IMR-90 (cell line): ENCODE measurements at regions not wholly inside any gene's neighbourhood (a gene's known extent, or its start where the extent isn't known, plus 50 kb on each side); places are given as distances from the start of the nearest gene placed in this dataset.

ENCODE experiments used
- ATAC-seq: fragments of 200-7000 bp; cut with Tn5 transposase; 2 replicates; pipeline ENCODE4 v1.9.1; 2020; ENCODE audit warnings: low read depth, mild to moderate bottlenecking, moderate library complexity
- BruUV-seq: library from RNA; stranded (reverse); fragments of 400-500 nt; replicated peaks from 2 replicates; lab custom pipeline; 2021; lab: Mats Ljungman, UMichigan
- CTCF ChIA-PET: fragments of 300-600 bp; formaldehyde crosslinking; extraction: SDS; loops from one replicate; lab custom pipeline; 2021; ENCODE audit warnings: antibody characterized with exemption; lab: Yijun Ruan, JAX
- POLR2A ChIA-PET: fragments of 300-600 bp; sonication (Branson Sonifier 250); formaldehyde crosslinking; loops from one replicate; lab custom pipeline; 2022; ENCODE audit warnings: antibody characterized with exemption; ENCODE audit not compliant: unreplicated experiment; lab: Charles Lee
- DNase-seq: peaks from one replicate; pipeline ENCODE4 v3.0.0; 2013
- H2AFZ ChIP-seq: replicated peaks from 2 replicates; pipeline ENCODE3; 2013; ENCODE audit warnings: low read length, mild to moderate bottlenecking; ENCODE audit not compliant: poor library complexity
- H2AK5ac ChIP-seq: 2 replicates; pipeline ENCODE4 v1.6.1; 2013; ENCODE audit warnings: low read depth, low read length, inconsistent platforms
- H2AK9ac ChIP-seq: replicated peaks from 2 replicates; pipeline ENCODE3; 2013; ENCODE audit warnings: mild to moderate bottlenecking, low read depth, low read length, moderate library complexity; ENCODE audit not compliant: poor library complexity
- H2BK120ac ChIP-seq: 2 replicates; pipeline ENCODE4 v1.6.1; 2013; ENCODE audit warnings: low read depth, low read length, inconsistent platforms
- H2BK15ac ChIP-seq: 3 replicates; pipeline ENCODE4 v1.6.1; 2013; ENCODE audit warnings: low read depth, low read length, inconsistent platforms
- H2BK20ac ChIP-seq: 2 replicates; pipeline ENCODE4 v1.6.1; 2013; ENCODE audit warnings: low read depth, mild to moderate bottlenecking, inconsistent platforms, low read length, moderate library complexity
- H2BK5ac ChIP-seq: 2 replicates; pipeline ENCODE4 v1.6.1; 2013; ENCODE audit warnings: mild to moderate bottlenecking, low read depth, low read length, inconsistent platforms; ENCODE audit not compliant: poor library complexity, severe bottlenecking
- H3K14ac ChIP-seq: replicated peaks from 2 replicates; pipeline ENCODE4 v1.6.1; 2013; ENCODE audit warnings: low read depth, low read length, inconsistent platforms
- H3K18ac ChIP-seq: 2 replicates; pipeline ENCODE4 v1.6.1; 2013; ENCODE audit warnings: low read depth, low read length, control low read depth
- H3K23ac ChIP-seq: 2 replicates; pipeline ENCODE4 v1.6.1; 2013; ENCODE audit warnings: low read depth, low read length, inconsistent platforms
- H3K27ac ChIP-seq: 2 replicates; pipeline ENCODE4 v1.5.1; 2013; ENCODE audit warnings: mild to moderate bottlenecking, control low read depth, low read length; ENCODE audit not compliant: insufficient read depth
- H3K27me3 ChIP-seq: 2 replicates; pipeline ENCODE4 v1.6.1; 2013; ENCODE audit warnings: low read length; ENCODE audit not compliant: control insufficient read depth, insufficient read depth
- H3K36me3 ChIP-seq: 2 replicates; pipeline ENCODE4 v1.6.1; 2013; ENCODE audit warnings: low read length, mixed read lengths; ENCODE audit not compliant: control insufficient read depth, insufficient read depth
- H3K4ac ChIP-seq: 2 replicates; pipeline ENCODE4 v1.6.1; 2013; ENCODE audit warnings: low read depth, low read length, inconsistent platforms
- H3K4me1 ChIP-seq: 2 replicates; pipeline ENCODE4 v1.6.1; 2013; ENCODE audit warnings: low read length, mixed read lengths; ENCODE audit not compliant: control insufficient read depth, insufficient read depth
- H3K4me2 ChIP-seq: 2 replicates; pipeline ENCODE4 v1.6.1; 2013; ENCODE audit warnings: low read depth, mild to moderate bottlenecking, control low read depth, low read length, moderate library complexity
- H3K4me3 ChIP-seq: 2 replicates; pipeline ENCODE4 v1.5.1; 2013; ENCODE audit warnings: low read depth, mild to moderate bottlenecking, control low read depth, low read length, moderate library complexity; ENCODE audit not compliant: insufficient read depth
- H3K56ac ChIP-seq: 2 replicates; pipeline ENCODE4 v1.6.1; 2013; ENCODE audit warnings: low read length, inconsistent platforms; ENCODE audit not compliant: insufficient read depth; ENCODE audit errors: extremely low read depth
- H3K79me1 ChIP-seq, 2 experiments: 2 replicates each; pipeline ENCODE4 v1.6.1; 2013; ENCODE audit warnings: low read length in 2 of 2, inconsistent platforms in 1 of 2, low read depth in 1 of 2
- H3K9ac ChIP-seq: 2 replicates; pipeline ENCODE4 v1.6.1; 2013; ENCODE audit warnings: low read depth, low read length, control low read depth
- H3K9me1 ChIP-seq: 2 replicates; pipeline ENCODE4 v1.6.1; 2013; ENCODE audit warnings: low read length, inconsistent platforms; ENCODE audit not compliant: insufficient read depth
- H3K9me3 ChIP-seq: 2 replicates; pipeline ENCODE4 v1.6.1; 2013; ENCODE audit warnings: low read length; ENCODE audit not compliant: control insufficient read depth, insufficient read depth
- H4K20me1 ChIP-seq: 2 replicates; pipeline ENCODE4 v1.6.1; 2013; ENCODE audit warnings: low read length, inconsistent platforms; ENCODE audit not compliant: insufficient read depth
- H4K5ac ChIP-seq: 2 replicates; pipeline ENCODE4 v1.6.1; 2013; ENCODE audit warnings: mild to moderate bottlenecking, low read depth, low read length, control low read depth
- H4K8ac ChIP-seq, 2 experiments: 2 replicates each; pipeline ENCODE4 v1.6.1; 2013; ENCODE audit warnings: low read depth in 2 of 2, low read length in 2 of 2, control low read depth in 1 of 2, inconsistent platforms in 1 of 2
- H4K91ac ChIP-seq: 2 replicates; pipeline ENCODE4 v1.6.1; 2013; ENCODE audit warnings: low read depth, low read length, inconsistent platforms; ENCODE audit not compliant: insufficient read depth
- FOS ChIP-seq: fragments of 150-350 bp; IDR thresholded peaks from 2 replicates; pipeline ENCODE4 v1.6.1; 2016; ENCODE audit warnings: low read depth, low read length
- POLR2A ChIP-seq: IDR thresholded peaks from 2 replicates; pipeline ENCODE4 v1.6.1; 2012; ENCODE audit warnings: mild to moderate bottlenecking, low read depth, low read length
- SMC3 ChIP-seq: fragments of 150-350 bp; IDR thresholded peaks from 2 replicates; pipeline ENCODE4 v1.6.1; 2016; ENCODE audit warnings: low read depth, mild to moderate bottlenecking, antibody characterized with exemption, low read length, moderate library complexity
- WGBS, 2 experiments: methylation state at CpG; one replicate each; pipeline versions ENCODE4 v1.1.5 to v1.1.7; 2013; ENCODE audit warnings: missing lambda C conversion rate in 2 of 2; ENCODE audit not compliant: insufficient read length in 1 of 2; ENCODE audit errors: extremely low coverage in 2 of 2; 5-methylcytosine and 5-hydroxymethylcytosine counted together
- dilution Hi-C: fragments of 300-500 bp; cut with HindIII; formaldehyde crosslinking; loops from one replicate; pipeline ENCODE4 v1.14.3; 2018; ENCODE audit warnings: low sequenced_read_pairs; ENCODE audit not compliant: unreplicated experiment
- in situ Hi-C: fragments of 300-500 bp; cut with MboI; formaldehyde crosslinking; loops from 3 replicates; pipeline ENCODE4 v1.14.3; 2019; ENCODE audit warnings: low sequenced_read_pairs, inconsistent platforms, mixed read lengths
- intact Hi-C: fragments of 100-400 bp; cut with micrococcal nuclease; formaldehyde crosslinking; loops from 2 replicates; pipeline ENCODE4 v1.10.0; 2022

DNA sequence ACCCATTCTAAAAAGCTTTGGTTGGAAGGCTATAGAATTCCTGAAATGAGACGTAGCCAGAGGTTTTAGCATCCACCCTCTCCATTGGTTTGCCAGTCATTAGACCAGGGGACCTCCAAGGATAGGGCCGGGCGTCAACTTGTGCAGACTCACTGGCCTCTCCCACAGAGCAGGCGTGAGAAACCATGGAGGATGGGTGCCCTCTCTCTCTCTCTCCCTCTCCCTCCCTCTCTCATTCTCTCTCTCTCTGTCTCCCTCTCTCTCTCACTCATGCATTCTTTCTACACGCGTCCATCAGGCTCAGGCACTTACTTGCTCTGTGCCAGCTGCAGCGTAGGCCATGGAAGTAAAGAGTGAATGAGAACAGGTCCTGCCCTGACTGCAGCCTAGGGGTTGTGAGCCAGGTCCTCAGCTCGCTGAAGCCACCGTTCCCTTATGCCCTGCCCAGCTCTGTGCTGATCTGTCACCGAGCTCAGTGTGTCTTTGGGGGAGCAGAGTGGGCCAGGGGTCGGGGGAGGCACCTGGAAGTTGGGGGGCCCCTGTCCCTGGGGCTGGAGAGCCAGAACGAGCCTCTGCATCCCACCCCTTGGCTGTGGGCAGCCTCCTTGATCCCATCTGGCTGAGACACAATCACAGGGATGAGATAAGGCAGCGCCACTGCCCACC, 304.4 kb upstream of the HS6ST1 start:
- H3K9me1 ChIP-seq, result peaks cover 28% of the 10 kb centered on the region
- no peaks in the 10 kb centered on the region for H3K79me1 ChIP-seq
- peak overlapping the region; percentile 93 for H2BK120ac ChIP-seq
- peak overlapping the region; percentile 44; the same call in 1 of the 2 replicates for H4K5ac ChIP-seq
- no TSS peak for BruUV-seq
- no peak overlapping the region for H3K9ac ChIP-seq
- peak overlapping the region; percentile 92 for H4K91ac ChIP-seq
- no peak overlapping the region for H3K56ac ChIP-seq
- peaks cover 3% of the 10 kb centered on the region; the same call in 1 of the 2 replicates for H3K27me3 ChIP-seq
- POLR2A ChIA-PET, result no interaction called here
- H3K4me3 ChIP-seq, result no peak overlapping the region
- CTCF ChIA-PET, result no interaction called here
- H2BK20ac ChIP-seq, result peak overlapping the region; percentile 92
- peak overlapping the region; percentile 75 for H3K23ac ChIP-seq
- H2AK5ac ChIP-seq, result peak overlapping the region; percentile 86; the same call in 1 of the 2 replicates
- peak overlapping the region; percentile 80 for H2AFZ ChIP-seq
- 100% methylated on average over 1 of the region's 13 CpGs; no CpG with 5 or more reads in 1 of the 2 experiments for WGBS, 2 experiments
- peak; percentile 16 for ATAC-seq
- peak overlapping the region; percentile 84 for H2AK9ac ChIP-seq
- intact Hi-C loops (loop anchor here (5.0 kb wide), 1 partner anchor 301 kb away; no protein-coding TSS in a partner anchor), in situ Hi-C loops (loop anchor here (10.0 kb wide), 1 partner anchor 298 kb away; no protein-coding TSS in a partner anchor), dilution Hi-C loops (no loop called here)
- H3K27ac ChIP-seq, result peak overlapping the region; percentile 86; the same call in 1 of the 2 replicates
- H3K18ac ChIP-seq, result peak overlapping the region; percentile 76; the same call in 1 of the 2 replicates
- H3K36me3 ChIP-seq, result no peaks in the 10 kb centered on the region
- TF ChIP-seq FOS (no peak), SMC3 (no peak), POLR2A (no peak)
- H2BK5ac ChIP-seq, result peak overlapping the region; percentile 68
- DNase-seq, result peak; percentile 47
- no peak overlapping the region for H3K4me2 ChIP-seq
- H3K14ac ChIP-seq, result peak overlapping the region; percentile 74
- H4K20me1 ChIP-seq, result no peaks in the 10 kb centered on the region
- peaks cover 34% of the 10 kb centered on the region for H3K4me1 ChIP-seq
- peak overlapping the region; percentile 25 to 81; a peak in 3 of 4 replicates for H4K8ac ChIP-seq
- no peaks in the 10 kb centered on the region for H3K9me3 ChIP-seq
- peak overlapping the region; percentile 89 for H3K4ac ChIP-seq
- H2BK15ac ChIP-seq, result peak overlapping the region; percentile 55; the same call in 2 of the 3 replicates
